ENCODE measurements at regions not wholly inside any gene's neighbourhood (a gene's known extent, or its start where the extent isn't known, plus 50 kb on each side); places are given as distances from the start of the nearest gene placed in this dataset.
"Not testable (repeated sequence)": the region's sequence is repeated elsewhere in the genome, so short reads cannot be mapped to it uniquely, and the experiment has no call there.

DNA sequence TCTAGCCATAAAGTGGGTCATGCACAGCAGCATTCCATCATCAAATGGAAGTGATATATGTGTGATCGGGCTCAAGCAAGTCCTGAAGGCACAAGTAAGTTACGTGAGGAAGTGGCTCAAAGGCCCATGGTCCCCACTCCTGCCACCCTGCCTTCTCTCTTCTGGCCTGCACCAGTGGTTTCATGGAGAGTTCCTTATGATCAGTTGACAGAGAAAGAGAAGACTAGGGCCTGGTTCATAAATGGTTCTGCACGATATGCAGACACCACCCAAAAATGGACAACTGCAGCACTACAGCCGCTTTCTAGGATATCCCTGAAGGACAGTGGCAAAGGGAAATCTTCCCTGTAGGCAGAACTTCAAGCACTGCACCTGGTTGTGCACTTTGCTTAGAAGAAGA, 412.6 kb upstream of the SMIM21 start:
- H3K27ac ChIP-seq (replicated peaks in 1 of 4) = no peak overlapping the region
- H3K36me3 ChIP-seq = no peaks in the 10 kb centered on the region
- intact Hi-C loops (cut with DNase I) = no loop called here
- H3K9me3 ChIP-seq = no peaks in the 10 kb centered on the region
- no peak for TF ChIP-seq EP300 (IDR thresholded peaks at IDR 0.05)
- no peak for TF ChIP-seq POLR2A (IDR thresholded peaks at IDR 0.05; ENCODE audit: low read depth)
- TF ChIP-seq, protein P1, sequence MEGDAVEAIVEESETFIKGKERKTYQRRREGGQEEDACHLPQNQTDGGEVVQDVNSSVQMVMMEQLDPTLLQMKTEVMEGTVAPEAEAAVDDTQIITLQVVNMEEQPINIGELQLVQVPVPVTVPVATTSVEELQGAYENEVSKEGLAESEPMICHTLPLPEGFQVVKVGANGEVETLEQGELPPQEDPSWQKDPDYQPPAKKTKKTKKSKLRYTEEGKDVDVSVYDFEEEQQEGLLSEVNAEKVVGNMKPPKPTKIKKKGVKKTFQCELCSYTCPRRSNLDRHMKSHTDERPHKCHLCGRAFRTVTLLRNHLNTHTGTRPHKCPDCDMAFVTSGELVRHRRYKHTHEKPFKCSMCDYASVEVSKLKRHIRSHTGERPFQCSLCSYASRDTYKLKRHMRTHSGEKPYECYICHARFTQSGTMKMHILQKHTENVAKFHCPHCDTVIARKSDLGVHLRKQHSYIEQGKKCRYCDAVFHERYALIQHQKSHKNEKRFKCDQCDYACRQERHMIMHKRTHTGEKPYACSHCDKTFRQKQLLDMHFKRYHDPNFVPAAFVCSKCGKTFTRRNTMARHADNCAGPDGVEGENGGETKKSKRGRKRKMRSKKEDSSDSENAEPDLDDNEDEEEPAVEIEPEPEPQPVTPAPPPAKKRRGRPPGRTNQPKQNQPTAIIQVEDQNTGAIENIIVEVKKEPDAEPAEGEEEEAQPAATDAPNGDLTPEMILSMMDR (IDR thresholded peaks at IDR 0.05) = no peak
- no peak for TF ChIP-seq POLR2AphosphoS5 (IDR thresholded peaks at IDR 0.05)
- peak; percentile 60 for DNase-seq (ENCODE audit: extremely low spot score)
- no peaks in the 10 kb centered on the region for H3K27me3 ChIP-seq
- H3K4me1 ChIP-seq = no peaks in the 10 kb centered on the region
- 94% methylated on average over 3 of the region's 4 CpGs for WGBS
- H3K4me3 ChIP-seq = no peak overlapping the region

DNA sequence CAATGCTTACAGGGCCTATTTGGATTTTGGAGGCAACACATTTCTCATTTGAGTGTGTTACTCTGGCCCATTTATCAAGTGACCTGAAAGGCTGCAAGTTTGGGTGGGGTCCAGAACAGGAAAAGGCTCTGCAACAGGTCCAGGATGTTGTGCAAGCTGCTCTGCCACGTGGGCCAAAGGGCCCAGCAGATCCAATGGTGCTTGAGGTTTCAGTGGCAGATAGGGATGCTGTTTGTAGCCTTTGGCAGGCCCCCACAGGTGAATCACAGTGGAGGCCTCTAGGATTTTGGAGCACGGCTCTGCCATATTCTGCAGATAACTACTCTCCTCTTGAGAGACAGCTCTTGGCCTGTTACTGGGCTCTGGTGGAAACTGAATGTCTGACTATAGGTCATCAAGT, 412.2 kb upstream of the SMIM21 start:
- H3K27me3 ChIP-seq; H3K36me3 ChIP-seq; H3K4me3 ChIP-seq; H3K4me1 ChIP-seq; H3K27ac ChIP-seq (replicated peaks in 1 of 4); H3K9me3 ChIP-seq; intact Hi-C loops (cut with DNase I): not testable (repeated sequence)
- peak; percentile 85 for DNase-seq (ENCODE audit: extremely low spot score)
- WGBS = 60% methylated on average over 1 of the region's 2 CpGs

DNA sequence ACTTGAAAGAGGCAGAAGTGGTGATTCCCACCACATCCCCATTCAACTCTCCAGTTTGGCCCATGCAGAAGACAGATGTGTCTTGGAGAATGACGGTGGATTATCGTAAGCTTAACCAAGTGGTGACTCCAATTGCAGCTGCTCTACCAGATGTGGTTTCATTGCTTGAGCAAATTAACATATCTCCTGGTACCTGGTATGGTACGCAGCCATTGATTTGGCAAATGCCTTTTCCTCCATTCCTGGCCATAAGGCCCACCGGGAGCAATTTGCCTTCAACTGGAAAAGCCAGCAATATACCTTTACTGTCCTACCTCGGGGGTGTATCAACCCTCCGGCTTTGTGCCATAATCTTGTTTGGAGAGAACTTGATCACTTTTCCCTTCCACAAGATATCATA, 411.5 kb upstream of the SMIM21 start:
- WGBS = 98% methylated on average over 6 of the region's 6 CpGs
- no peaks in the 10 kb centered on the region for H3K36me3 ChIP-seq
- H3K27ac ChIP-seq (replicated peaks in 1 of 4) = no peak overlapping the region
- TF ChIP-seq, protein P1 (IDR thresholded peaks at IDR 0.05) = no peak
- TF ChIP-seq EP300 (IDR thresholded peaks at IDR 0.05) = no peak
- no peak for TF ChIP-seq POLR2A (IDR thresholded peaks at IDR 0.05; ENCODE audit: low read depth)
- TF ChIP-seq POLR2AphosphoS5 (IDR thresholded peaks at IDR 0.05) = no peak
- no peaks in the 10 kb centered on the region for H3K4me1 ChIP-seq
- no peak overlapping the region for H3K4me3 ChIP-seq
- no peaks in the 10 kb centered on the region for H3K27me3 ChIP-seq
- intact Hi-C loops (cut with DNase I) = no loop called here
- peak; percentile 75 for DNase-seq (ENCODE audit: extremely low spot score)
- H3K9me3 ChIP-seq = no peaks in the 10 kb centered on the region

DNA sequence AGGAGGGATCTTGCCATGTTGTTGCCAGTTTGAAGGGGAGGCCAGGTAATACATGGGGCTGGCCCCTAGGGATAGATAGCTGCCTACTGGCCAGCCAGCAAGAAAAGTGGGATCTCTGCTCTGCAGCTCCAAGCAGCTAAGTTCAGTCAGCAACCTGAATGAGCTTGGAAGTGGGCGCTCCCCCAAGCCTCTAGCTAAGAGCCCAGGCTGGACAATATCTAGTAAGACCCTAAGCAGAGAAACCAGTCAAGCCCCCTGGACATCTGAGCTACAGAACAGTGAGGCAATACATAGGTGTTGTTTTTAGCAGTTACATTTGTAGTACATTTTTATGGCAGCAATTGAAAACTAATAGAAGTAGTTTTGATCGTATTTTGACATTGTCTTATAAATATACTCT, 409.8 kb upstream of the SMIM21 start:
- Histone ChIP-seq H3K4me1 (no peaks in the 10 kb centered on the region), H3K4me3 (no peak overlapping the region), H3K9me3 (no peaks in the 10 kb centered on the region), H3K36me3 (no peaks in the 10 kb centered on the region), H3K27me3 (no peaks in the 10 kb centered on the region), H3K27ac (replicated peaks in 1 of 4) (no peak overlapping the region)
- no peak for TF ChIP-seq EP300 (IDR thresholded peaks at IDR 0.05)
- TF ChIP-seq, protein P1 (IDR thresholded peaks at IDR 0.05) = no peak
- TF ChIP-seq POLR2AphosphoS5 (IDR thresholded peaks at IDR 0.05) = no peak
- no peak for TF ChIP-seq POLR2A (IDR thresholded peaks at IDR 0.05; ENCODE audit: low read depth)
- WGBS = 81% methylated on average over 2 of the region's 2 CpGs
- intact Hi-C loops (cut with DNase I) = no loop called here
- peak; percentile 87 for DNase-seq (ENCODE audit: extremely low spot score)

DNA sequence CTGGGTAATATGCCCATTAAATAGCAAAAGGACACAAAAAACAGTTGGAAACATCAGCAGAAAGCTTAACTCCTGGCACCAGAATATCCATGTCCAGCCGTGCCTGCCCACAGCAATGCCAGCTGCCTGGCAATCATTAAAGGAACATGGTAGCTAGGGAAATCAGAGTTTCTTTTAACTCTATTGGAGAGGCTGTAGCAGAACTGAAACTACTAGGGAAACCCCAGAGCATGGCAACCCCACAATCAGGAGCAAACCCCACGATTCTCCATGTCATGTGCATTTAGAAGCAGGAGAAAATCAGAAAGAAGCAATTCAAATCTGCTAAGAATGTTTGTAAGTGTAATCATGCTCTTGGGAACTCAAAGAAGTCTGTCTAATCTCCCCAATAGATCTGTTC, 409.0 kb upstream of the SMIM21 start:
- H3K4me1 ChIP-seq = no peaks in the 10 kb centered on the region
- TF ChIP-seq POLR2A (IDR thresholded peaks at IDR 0.05; ENCODE audit: low read depth) (no peak), EP300 (IDR thresholded peaks at IDR 0.05) (no peak), POLR2AphosphoS5 (IDR thresholded peaks at IDR 0.05) (no peak)
- TF ChIP-seq, protein P1 (IDR thresholded peaks at IDR 0.05) = no peak
- no peak overlapping the region for H3K27ac ChIP-seq (replicated peaks in 1 of 4)
- 62% methylated on average over 2 of the region's 2 CpGs for WGBS
- intact Hi-C loops (cut with DNase I) = no loop called here
- no peak overlapping the region for H3K4me3 ChIP-seq
- no peaks in the 10 kb centered on the region for H3K9me3 ChIP-seq
- no peaks in the 10 kb centered on the region for H3K27me3 ChIP-seq
- H3K36me3 ChIP-seq = no peaks in the 10 kb centered on the region
- DNase-seq (ENCODE audit: extremely low spot score) = peak; percentile 86
